NCI-H82 treated with DMSO at 0.1 percent for 48 hours (cell line): ENCODE measurements at regions not wholly inside any gene's neighbourhood (a gene's known extent, or its start where the extent isn't known, plus 50 kb on each side); places are given as distances from the start of the nearest gene placed in this dataset.
A peak's percentile ranks its signal among the peaks of the same experiment; 100 is the strongest.
"Not testable (repeated sequence)": the region's sequence is repeated elsewhere in the genome, so short reads cannot be mapped to it uniquely, and the experiment has no call there.

Experiments
- DNase-seq: peaks from one replicate; lab custom pipeline; 2025; ENCODE audit not compliant: unreplicated experiment; lab: John Stamatoyannopoulos, UW

- no peak for DNase-seq
Measured at GRCh38 chr22:35475545-35475944, 65.1 kb upstream of the RASD2 start.

- no peak for DNase-seq
Measured at GRCh38 chr22:35476341-35476740, 64.3 kb upstream of the RASD2 start.

DNA sequence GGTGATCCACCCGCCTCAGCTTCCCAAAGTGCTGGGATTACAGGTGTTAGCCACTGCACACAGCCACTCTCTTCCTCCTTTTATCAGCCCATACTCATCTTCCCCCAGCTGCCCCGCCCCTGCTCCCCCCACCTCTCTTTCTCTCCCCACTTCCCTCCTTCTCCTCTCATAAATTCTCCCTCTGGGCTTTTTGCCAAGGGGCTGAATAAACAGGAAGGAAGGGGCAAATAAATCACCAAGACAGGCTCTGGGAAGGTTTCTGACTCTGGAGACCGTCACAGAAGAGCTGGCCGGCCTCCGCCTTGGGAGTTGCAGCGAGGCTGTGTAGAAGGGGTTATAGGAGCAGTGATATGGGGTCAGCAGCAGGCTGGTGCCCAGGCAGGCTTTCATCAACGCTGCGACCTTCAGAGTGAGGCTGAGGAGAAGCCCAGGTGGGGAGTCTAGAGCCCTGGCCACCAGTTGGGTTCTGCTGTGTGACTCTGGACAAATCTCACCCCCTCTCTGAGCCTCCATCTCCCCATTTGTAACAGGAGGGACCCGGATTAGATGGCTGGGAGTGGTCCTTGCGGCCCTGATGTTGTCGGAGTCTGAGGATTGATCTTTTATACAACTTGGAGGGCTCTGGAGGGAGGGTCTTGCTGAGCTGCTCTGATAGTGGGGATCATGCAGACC, 62.6 kb upstream of the RASD2 start:
- peak; percentile 17 for DNase-seq

DNA sequence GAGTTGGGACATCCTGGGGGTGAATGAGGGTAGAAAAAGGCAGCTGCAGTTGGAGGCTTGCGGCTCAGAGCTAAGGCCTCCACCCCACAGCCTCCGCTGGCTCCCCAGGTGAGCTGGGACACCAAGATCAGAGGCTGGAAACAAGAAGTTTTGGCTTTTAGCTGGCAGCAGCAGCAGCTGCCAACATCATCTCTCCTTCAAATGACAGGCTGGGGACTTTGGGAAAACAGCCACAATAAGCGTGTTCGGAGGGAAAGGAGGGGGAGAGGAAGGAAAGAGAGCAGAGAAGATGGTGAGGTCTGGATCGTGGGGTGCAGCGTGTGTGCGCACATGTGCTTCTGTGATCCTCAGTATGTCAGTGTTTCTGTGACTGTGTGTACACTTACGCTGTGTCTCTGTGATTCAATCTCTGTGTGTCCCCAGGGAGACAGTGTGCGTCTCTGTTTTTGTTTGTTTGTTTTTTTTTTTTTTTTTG, 62.0 kb upstream of the RASD2 start:
- DNase-seq: no peak

- no peak for DNase-seq
Measured at GRCh38 chr22:35479359-35479758, 61.3 kb upstream of the RASD2 start.

DNA sequence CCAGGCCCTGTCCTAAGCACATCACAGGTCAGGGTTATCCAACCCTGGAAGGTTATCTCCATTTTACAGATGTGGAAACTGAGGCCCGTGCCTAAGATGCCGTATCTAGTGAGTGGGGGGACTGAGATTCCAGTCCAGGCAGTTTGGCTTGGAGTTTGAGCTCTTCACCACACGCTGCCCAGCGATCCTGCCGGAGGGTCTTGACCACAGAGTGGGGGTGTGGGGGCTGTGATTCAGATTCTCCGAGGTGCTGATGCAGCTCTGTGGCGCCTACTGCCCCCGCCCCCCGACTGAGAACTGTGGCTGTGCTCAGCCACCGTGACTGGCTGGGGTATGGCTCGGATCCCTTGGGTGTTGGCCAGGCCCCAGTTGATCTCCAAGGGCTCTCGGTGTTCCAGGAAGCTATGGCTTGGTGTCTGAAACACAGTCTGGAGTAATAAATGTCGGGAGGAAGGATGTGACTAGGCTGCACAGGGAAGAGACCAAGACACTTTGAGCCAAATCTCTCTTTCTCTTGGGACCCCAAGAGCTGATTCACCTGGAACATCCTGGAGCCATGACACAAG, 60.6 kb upstream of the RASD2 start:
- no peak for DNase-seq

DNA sequence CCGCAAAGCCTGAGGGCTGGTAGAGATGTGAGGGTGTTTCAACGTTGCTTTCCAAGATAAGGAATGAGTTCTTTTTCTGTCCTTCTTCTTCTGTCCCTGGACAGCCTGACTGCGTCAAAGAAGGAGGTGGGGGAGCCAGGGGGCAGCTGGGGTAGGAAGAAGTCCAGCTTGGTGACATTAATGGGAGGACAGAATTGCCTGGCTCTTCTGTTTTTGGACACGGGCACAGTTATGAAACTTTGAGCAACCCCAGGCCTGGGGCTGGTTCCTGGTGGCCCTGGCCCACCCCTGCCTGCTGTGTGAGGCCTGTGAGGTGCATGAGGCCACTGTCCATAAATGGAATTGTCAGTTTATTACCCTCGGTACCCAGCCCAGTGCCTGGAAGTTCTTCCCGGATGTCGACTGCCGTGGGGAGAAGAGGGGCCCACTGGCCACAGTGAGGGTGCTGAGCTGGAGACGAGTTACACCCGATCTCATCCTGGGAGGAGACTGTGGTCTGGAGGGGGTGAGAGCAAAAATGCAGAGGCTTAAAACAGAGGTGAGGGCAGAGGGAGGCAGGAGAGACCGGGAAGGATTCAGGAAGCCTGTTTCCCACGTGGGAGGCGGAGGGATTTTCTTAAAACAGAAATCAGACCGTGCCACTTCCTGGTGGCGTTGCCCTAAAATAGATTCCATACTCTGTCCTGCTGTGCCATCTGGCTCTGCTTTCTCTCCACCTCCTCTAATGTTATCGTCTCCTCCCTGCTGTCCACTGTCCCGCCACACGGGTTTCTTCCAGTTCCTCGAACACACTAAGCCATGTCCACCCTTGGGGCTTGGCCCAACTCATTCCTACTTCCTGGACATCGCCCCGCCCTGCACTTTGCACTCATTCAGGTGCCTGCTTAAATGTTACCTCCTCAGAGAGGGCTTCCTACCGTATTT, 59.7 kb upstream of the RASD2 start:
- DNase-seq: no peak

GRCh38 chr22:35482311-35482710, 58.3 kb upstream of the RASD2 start:
- no peak for DNase-seq

- no peak for DNase-seq
Measured at GRCh38 chr22:35482974-35483373, 57.7 kb upstream of the RASD2 start.

GRCh38 chr22:35483730-35484129, 56.9 kb upstream of the RASD2 start:
- no peak for DNase-seq

DNA sequence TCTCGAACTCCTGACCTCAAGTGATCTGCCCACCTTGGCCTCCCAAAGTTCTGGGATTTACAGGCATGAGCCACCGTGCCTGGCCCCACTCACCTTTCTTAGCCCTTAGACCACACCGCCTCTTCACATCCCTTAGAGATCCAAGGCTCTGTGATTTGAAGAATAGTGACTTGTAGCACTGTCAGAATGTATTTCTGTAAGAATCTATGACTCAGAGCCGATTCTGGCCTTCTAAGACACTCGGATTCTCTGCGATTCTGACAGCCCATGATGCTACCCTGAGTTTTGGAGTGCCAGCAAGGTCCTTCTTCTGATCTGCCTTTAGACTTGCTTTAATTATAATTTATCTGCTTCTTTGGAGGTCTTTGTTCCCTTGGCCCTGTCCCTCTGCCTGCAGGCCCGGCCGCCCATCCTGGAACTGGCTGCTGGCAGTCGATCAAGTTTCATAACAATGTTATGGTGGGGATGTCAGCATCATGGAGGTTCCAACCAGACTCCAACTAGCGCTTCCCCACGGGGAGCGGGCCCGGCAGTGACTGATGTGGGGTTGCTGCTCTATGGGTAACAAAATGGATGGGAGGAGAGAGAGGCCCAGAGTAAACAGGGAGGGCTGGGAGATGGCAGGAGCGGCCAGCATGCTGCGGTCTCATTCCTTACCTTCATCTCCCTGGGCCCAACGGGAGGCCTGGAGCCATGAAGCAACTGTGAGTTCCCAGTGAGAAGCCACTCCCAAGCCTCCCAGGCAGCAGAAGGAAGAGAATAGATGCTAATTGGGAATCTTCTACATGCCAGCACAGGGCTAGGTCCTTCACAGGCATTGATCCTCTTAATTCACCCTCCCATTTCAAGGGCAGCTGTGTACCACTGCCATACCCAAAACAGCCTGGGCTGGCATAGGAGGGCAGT, 55.7 kb upstream of the RASD2 start:
- DNase-seq: no peak

GRCh38 chr22:35486116-35486631, 54.5 kb upstream of the RASD2 start:
- DNase-seq: no peak

GRCh38 chr22:35487623-35488022, 53.0 kb upstream of the RASD2 start:
- DNase-seq: not testable (repeated sequence)

DNA sequence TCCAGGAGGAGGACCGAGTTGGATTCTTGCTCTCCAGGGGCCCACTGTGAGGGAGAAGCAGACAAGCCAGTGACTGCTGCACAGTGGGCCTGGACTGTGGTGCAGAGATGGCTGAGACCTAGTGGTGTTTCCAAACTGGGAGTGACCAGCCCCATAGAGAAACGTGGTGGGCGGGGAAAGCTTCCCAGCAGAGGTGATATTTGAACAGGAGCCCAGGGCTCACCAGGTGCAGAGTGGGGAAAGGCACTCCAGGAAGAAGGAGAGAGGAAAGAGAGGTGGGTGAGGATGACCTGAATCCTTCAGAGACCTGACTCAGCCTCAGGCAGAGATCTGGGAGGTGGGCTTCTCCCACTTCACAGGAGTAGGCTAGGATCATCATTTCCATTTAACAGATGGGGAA, 52.1 kb upstream of the RASD2 start:
- DNase-seq: no peak

DNA sequence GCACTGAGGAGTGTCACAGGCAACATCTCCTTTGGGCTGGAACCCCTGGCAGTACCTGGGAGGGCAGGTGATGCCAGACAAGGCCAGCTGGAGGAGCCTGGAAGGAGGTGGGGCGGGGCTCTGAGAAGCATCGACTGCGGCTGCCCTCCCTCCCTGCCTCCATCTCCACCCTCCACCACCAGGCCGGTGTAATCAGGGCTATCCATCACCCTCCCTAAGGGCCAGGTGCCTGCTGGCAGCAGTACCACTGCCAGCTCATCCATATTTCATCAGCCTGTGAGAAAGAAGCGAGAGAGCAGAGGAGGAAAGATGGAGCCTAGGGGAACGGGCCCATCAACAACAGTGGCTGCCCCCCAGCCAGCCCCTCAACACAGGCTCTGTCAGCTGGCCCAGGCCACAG, 51.4 kb upstream of the RASD2 start:
- DNase-seq: no peak
